Smooth muscle cell (in vitro differentiated cells): ENCODE measurements at regions not wholly inside any gene's neighbourhood (a gene's known extent, or its start where the extent isn't known, plus 50 kb on each side); places are given as distances from the start of the nearest gene placed in this dataset.
"Not testable (repeated sequence)": the region's sequence is repeated elsewhere in the genome, so short reads cannot be mapped to it uniquely, and the experiment has no call there.

ENCODE experiments used
- DNase-seq: peaks from one replicate; lab custom pipeline; 2025; ENCODE audit not compliant: unreplicated experiment; lab: John Stamatoyannopoulos, UW
- H2AFZ ChIP-seq: fragments of 200-600 bp; sonication (generic); 2 replicates; pipeline ENCODE4 v1.6.0; 2016; ENCODE audit warnings: antibody characterized with exemption, low read depth, mild to moderate bottlenecking
- H3F3A ChIP-seq: fragments of 200-600 bp; sonication (generic); 2 replicates; pipeline ENCODE4 v1.6.0; 2017; ENCODE audit warnings: antibody characterized with exemption, low read depth
- H3K27ac ChIP-seq: fragments of 200-600 bp; sonication (generic); 2 replicates; pipeline ENCODE4 v1.5.1; 2016; ENCODE audit warnings: low read depth, mild to moderate bottlenecking
- H3K27me3 ChIP-seq: fragments of 200-600 bp; sonication (generic); 2 replicates; pipeline ENCODE4 v1.6.1; 2016; ENCODE audit warnings: low read depth, mild to moderate bottlenecking
- H3K36me3 ChIP-seq: fragments of 200-600 bp; sonication (generic); 2 replicates; pipeline ENCODE4 v1.5.1; 2016; ENCODE audit warnings: low read depth
- H3K4me1 ChIP-seq: fragments of 200-600 bp; sonication (generic); 2 replicates; pipeline ENCODE4 v1.5.1; 2016; ENCODE audit warnings: low read depth
- H3K4me2 ChIP-seq: fragments of 200-600 bp; sonication (generic); 2 replicates; pipeline ENCODE4 v1.6.0; 2016; ENCODE audit warnings: mild to moderate bottlenecking
- H3K4me3 ChIP-seq: fragments of 200-600 bp; sonication (generic); 2 replicates; pipeline ENCODE4 v1.5.1; 2016; ENCODE audit warnings: mild to moderate bottlenecking
- H3K79me2 ChIP-seq: fragments of 200-600 bp; sonication (generic); 2 replicates; pipeline ENCODE4 v1.6.0; 2016; ENCODE audit warnings: low read depth, mild to moderate bottlenecking
- H3K9ac ChIP-seq: fragments of 200-600 bp; sonication (generic); 2 replicates; pipeline ENCODE4 v1.6.0; 2016; ENCODE audit warnings: low read depth
- H3K9me3 ChIP-seq: fragments of 200-600 bp; sonication (generic); replicated peaks from 2 replicates; pipeline ENCODE4 v1.5.1; 2016; ENCODE audit warnings: low read depth
- H4K20me1 ChIP-seq: fragments of 200-600 bp; sonication (generic); 2 replicates; pipeline ENCODE4 v1.6.0; 2016; ENCODE audit warnings: low read depth
- WGBS: methylation state at CpG from one replicate; pipeline ENCODE4 v1.1.7; 2016; ENCODE audit warnings: low lambda C conversion rate; 5-methylcytosine and 5-hydroxymethylcytosine counted together
- TF ChIP-seq, protein P1 (sequence below): fragments of 200-600 bp; sonication (generic); IDR thresholded peaks from 2 replicates; pipeline ENCODE4 v1.5.1; 2017; ENCODE audit warnings: borderline replicate concordance, mild to moderate bottlenecking, antibody characterized with exemption; ENCODE audit not compliant: insufficient read depth, poor library complexity, severe bottlenecking

DNA sequence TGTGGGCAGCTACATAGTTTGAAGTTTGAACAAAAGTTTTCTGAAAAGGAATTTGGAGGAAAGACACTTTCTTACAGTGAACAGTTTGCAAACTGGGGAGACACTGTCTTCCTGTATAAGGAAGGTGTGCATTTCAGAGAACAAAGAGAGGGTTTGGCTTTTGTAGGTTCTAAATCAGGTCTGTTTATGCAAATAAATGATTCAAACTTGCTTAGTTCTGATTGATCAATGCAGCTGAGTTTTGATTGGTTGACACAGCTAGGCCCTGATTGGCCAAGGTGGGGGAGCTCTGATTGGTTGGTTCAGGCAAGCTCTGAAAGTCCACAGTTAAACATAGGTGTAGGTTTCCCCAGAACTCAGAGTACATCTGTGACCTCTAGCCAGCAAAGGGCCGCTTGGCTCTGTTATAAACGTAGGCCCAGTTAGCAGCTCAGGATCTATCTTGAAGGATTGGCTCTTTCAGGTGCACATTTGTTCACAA, 63.0 kb upstream of the ENPP6 start:
- H3K4me3 ChIP-seq: no peak overlapping the region
- TF ChIP-seq, protein P1, sequence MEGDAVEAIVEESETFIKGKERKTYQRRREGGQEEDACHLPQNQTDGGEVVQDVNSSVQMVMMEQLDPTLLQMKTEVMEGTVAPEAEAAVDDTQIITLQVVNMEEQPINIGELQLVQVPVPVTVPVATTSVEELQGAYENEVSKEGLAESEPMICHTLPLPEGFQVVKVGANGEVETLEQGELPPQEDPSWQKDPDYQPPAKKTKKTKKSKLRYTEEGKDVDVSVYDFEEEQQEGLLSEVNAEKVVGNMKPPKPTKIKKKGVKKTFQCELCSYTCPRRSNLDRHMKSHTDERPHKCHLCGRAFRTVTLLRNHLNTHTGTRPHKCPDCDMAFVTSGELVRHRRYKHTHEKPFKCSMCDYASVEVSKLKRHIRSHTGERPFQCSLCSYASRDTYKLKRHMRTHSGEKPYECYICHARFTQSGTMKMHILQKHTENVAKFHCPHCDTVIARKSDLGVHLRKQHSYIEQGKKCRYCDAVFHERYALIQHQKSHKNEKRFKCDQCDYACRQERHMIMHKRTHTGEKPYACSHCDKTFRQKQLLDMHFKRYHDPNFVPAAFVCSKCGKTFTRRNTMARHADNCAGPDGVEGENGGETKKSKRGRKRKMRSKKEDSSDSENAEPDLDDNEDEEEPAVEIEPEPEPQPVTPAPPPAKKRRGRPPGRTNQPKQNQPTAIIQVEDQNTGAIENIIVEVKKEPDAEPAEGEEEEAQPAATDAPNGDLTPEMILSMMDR: no peak
- H3K27ac ChIP-seq: no peak overlapping the region
- H3K27me3 ChIP-seq: no peaks in the 10 kb centered on the region
- H3K4me2 ChIP-seq: no peak overlapping the region
- H3K4me1 ChIP-seq: no peaks in the 10 kb centered on the region
- no peak overlapping the region for H2AFZ ChIP-seq
- H3K36me3 ChIP-seq: no peaks in the 10 kb centered on the region
- H3F3A ChIP-seq: no peaks in the 10 kb centered on the region
- DNase-seq: no peak
- WGBS: 98% methylated on average over 2 of the region's 2 CpGs
- H3K9ac ChIP-seq: no peak overlapping the region
- no peaks in the 10 kb centered on the region for H4K20me1 ChIP-seq
- H3K79me2 ChIP-seq: no peaks in the 10 kb centered on the region
- H3K9me3 ChIP-seq: no peaks in the 10 kb centered on the region

DNA sequence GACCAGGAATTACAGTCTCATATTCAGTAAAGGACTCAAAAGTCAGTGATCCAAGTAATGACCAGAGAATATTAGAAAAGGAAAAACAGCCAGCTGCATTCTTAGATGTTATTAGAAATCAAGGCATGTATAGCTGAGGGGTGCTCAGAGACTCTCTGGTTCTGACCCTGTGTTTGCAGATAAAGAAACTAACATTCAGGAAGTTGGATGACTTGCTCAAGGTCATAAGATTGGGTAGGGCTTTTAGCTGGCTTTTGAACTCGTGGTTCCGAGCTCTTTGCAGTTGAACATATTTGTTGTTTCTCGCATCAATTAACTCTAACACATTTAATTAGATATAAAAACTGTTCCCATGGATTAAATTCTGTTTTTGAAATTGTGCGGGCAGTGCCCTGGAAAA, 62.5 kb upstream of the ENPP6 start:
- no peaks in the 10 kb centered on the region for H3K9me3 ChIP-seq
- TF ChIP-seq, protein P1: no peak
- no peak for DNase-seq
- no peak overlapping the region for H3K4me2 ChIP-seq
- no peaks in the 10 kb centered on the region for H4K20me1 ChIP-seq
- no peaks in the 10 kb centered on the region for H3F3A ChIP-seq
- no peaks in the 10 kb centered on the region for H3K79me2 ChIP-seq
- no peaks in the 10 kb centered on the region for H3K27me3 ChIP-seq
- H3K9ac ChIP-seq: no peak overlapping the region
- H3K4me3 ChIP-seq: no peak overlapping the region
- no peak overlapping the region for H3K27ac ChIP-seq
- WGBS: 90% methylated on average over 4 of the region's 4 CpGs
- H3K4me1 ChIP-seq: no peaks in the 10 kb centered on the region
- H3K36me3 ChIP-seq: no peaks in the 10 kb centered on the region
- H2AFZ ChIP-seq: no peak overlapping the region

DNA sequence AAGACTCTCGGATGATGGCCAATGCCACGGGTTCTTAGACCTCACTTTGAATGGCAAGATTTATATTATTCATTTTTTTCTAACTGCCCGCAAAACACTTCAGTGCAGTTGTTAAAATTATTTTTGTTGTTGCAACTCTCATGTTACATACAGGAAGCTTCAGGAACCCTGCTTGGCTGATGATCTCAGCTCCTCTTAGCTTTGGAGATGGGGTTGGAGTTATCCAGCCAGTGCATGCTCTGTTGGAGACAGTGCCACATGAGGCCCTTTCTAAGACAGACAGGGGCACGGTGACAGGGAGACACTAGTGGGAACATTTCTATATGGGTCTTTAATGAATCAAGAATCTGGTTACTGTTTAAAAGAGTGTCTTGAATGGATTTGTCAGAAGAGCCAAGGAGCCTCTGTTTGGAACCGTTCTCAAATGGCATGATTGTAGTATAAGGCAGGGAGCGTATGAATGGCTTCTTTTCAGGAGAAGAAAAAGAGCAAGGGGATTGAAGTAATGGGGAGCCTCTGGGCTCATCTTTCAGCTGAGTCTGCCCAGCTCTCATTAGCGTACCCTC, 61.9 kb upstream of the ENPP6 start:
- Histone ChIP-seq H3K4me1 (peaks cover under 1% of the 10 kb centered on the region), H3K79me2 (no peaks in the 10 kb centered on the region), H3K4me3 (no peak overlapping the region), H3K27me3 (no peaks in the 10 kb centered on the region), H2AFZ (no peak overlapping the region), H3K36me3 (no peaks in the 10 kb centered on the region), H3K27ac (no peak overlapping the region), H3K9ac (no peak overlapping the region), H4K20me1 (no peaks in the 10 kb centered on the region), H3K4me2 (no peak overlapping the region), H3K9me3 (no peaks in the 10 kb centered on the region), H3F3A (no peaks in the 10 kb centered on the region)
- WGBS: 95% methylated on average over 7 of the region's 7 CpGs
- DNase-seq: no peak
- TF ChIP-seq, protein P1: no peak

DNA sequence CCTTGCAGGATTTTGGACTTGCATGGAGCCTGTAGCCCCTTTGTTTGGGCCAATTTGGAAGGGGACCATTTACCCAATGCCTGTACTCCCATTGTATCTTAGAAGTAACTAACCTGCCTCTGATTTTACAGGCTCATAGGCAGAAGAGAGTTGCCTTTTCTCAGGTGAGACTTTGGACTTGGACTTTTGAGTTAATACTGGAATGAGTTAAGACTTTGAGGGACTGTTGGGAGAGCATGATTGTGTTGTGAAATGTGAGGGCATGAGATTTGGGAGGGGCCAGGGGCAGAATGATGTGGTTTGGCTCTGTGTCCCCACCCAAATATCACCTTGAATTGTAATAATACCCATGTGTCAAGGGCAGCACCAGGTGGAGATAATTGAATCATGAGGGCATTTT, 60.1 kb upstream of the ENPP6 start:
- not testable (repeated sequence) for H3K4me1 ChIP-seq, H3K9ac ChIP-seq, H3K4me3 ChIP-seq, H3K9me3 ChIP-seq, DNase-seq, H3K4me2 ChIP-seq, H3K36me3 ChIP-seq, H3F3A ChIP-seq, H3K27ac ChIP-seq, H3K27me3 ChIP-seq, H4K20me1 ChIP-seq, H2AFZ ChIP-seq, H3K79me2 ChIP-seq

DNA sequence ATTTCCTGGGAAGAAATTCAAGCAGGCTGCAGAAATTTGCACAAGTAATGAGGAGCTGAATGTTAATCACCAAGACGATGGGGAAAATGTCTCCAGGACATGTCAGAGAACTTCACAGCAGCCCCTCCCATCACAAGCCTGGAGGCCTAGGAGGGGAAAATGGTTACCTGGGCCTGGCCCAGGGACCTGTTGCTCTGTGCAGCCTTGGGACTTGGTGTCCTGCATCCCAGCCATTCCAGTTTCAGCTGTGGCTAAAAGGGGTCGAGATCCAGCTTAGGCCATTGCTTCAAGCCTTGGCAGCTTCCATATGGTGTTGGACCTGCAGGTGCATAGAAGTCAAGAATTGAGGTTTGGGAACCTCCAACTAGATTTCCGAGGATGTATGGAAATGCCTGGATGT, 59.3 kb upstream of the ENPP6 start:
- not testable (repeated sequence) for H3K4me1 ChIP-seq, DNase-seq, H4K20me1 ChIP-seq, H3K27ac ChIP-seq, H3K4me3 ChIP-seq, H3K9ac ChIP-seq, H3K79me2 ChIP-seq, H3K36me3 ChIP-seq, H3K9me3 ChIP-seq, H3K27me3 ChIP-seq, H3K4me2 ChIP-seq, H2AFZ ChIP-seq, H3F3A ChIP-seq
- WGBS: 93% methylated on average over 3 of the region's 3 CpGs

DNA sequence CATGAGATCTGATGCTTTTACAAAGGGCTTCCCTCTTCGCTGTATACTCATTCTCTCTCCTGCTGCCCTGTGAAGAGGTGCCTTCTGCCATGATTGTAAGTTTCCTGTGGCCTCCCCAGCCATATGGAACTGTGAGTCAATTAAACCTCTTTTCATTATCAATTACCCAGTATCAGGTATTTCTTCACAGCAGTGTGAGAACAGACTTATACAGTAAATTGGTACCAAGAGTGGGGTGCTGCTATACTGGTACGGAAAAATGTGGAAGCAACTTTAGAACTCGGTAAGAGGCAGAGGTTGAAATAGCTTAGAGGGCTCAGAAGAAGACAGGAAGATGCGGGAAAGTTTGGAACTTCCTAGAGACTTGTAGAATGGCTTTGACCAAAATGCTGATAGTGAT, 58.7 kb upstream of the ENPP6 start:
- not testable (repeated sequence) for H3K36me3 ChIP-seq, H3K9ac ChIP-seq, H2AFZ ChIP-seq, H3K4me1 ChIP-seq, H3K9me3 ChIP-seq, H3K27ac ChIP-seq, H3K79me2 ChIP-seq, H4K20me1 ChIP-seq, DNase-seq, H3F3A ChIP-seq, H3K4me2 ChIP-seq, H3K27me3 ChIP-seq, H3K4me3 ChIP-seq
- WGBS: 85% methylated on average over 4 of the region's 4 CpGs
